NCI-H1436 (cell line): ENCODE measurements at regions not wholly inside any gene's neighbourhood (a gene's known extent, or its start where the extent isn't known, plus 50 kb on each side); places are given as distances from the start of the nearest gene placed in this dataset.

Experiments used
- DNase-seq: peaks from one replicate; lab custom pipeline; 2025; lab: John Stamatoyannopoulos, UW

GRCh38 chr1:9419369-9420041, 119.8 kb upstream of the SLC25A33 start:
- no peak for DNase-seq

DNA sequence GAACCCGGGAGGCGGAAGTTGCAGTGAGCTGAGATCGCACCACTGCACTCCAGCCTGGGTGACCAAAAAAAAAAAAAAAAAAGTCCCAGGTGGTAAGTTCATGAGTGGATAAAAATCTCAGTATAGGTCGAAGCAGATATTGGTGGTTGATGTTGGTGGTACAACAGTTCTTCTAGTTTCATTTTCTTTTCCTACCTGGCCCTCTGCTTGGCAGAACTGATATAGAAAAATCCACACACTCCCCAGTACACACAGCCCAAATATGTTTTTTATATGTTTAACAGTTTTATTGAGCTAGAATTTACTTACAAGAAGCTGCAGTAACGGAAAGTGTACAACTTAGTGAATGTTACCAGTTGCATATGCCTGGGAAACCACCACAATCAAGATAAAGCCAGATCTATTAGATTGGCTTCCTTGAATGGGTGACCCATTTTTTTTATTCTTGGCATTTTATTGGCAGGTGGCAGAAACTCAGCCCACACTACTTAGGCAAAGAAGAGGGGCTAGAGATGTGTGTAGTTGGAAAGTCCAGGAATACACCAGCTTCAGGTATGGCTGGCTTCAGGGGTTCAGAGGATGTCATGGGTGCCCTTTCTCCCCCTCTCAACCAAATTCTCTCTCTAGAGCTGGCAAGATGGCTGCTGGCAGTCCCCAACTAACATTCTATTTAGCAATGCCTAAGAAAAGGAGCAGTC, 118.3 kb upstream of the SLC25A33 start:
- no peak for DNase-seq

GRCh38 chr1:9421533-9421873, 117.8 kb upstream of the SLC25A33 start:
- no peak for DNase-seq

GRCh38 chr1:9422321-9422720, 116.9 kb upstream of the SLC25A33 start:
- no peak for DNase-seq

GRCh38 chr1:9422911-9423505, 116.3 kb upstream of the SLC25A33 start:
- DNase-seq, result no peak

GRCh38 chr1:9424261-9424660, 115.0 kb upstream of the SLC25A33 start:
- no peak for DNase-seq

DNA sequence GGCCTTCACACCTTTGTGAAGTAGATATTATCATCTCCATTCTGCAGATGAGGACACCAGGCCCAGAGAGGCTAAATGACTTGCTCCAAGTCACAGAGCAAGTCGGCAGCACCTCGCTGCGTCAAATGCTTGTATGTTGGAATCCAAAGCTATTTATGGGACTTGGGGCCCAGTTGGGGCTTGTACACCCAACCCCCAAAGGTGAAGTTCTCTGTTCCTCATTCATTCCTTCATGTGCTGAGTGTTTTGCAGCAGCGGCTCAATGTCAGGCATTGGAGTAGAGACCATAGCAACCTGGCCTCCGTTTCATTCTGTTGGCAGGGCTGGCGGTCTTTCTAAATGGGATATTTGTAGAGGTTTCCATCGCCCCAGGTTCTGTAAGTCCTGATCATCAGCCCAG, 113.4 kb upstream of the SLC25A33 start:
- DNase-seq, result no peak

DNA sequence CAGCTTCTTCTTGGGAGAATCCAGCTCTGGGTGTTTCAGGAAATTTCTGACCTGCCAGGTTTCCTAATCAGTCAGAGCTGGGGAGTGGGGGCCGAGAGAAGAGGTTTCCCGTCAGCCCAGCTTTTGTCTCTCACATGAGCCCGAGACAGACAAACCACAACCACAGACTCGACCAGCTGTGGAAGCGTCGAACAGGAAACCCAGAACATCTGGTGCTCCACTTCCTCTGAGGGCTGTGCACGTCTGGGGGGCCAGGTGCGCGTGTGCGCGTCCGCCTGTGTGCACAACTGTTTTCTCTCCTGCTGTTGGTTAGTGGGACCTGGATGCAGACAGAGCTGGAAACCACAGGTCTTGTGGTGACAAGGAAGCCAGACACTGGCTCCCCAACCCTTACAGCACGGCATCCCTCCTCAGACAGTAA, 113.0 kb upstream of the SLC25A33 start:
- no peak for DNase-seq

GRCh38 chr1:9427388-9427787, 111.9 kb upstream of the SLC25A33 start:
- no peak for DNase-seq

DNA sequence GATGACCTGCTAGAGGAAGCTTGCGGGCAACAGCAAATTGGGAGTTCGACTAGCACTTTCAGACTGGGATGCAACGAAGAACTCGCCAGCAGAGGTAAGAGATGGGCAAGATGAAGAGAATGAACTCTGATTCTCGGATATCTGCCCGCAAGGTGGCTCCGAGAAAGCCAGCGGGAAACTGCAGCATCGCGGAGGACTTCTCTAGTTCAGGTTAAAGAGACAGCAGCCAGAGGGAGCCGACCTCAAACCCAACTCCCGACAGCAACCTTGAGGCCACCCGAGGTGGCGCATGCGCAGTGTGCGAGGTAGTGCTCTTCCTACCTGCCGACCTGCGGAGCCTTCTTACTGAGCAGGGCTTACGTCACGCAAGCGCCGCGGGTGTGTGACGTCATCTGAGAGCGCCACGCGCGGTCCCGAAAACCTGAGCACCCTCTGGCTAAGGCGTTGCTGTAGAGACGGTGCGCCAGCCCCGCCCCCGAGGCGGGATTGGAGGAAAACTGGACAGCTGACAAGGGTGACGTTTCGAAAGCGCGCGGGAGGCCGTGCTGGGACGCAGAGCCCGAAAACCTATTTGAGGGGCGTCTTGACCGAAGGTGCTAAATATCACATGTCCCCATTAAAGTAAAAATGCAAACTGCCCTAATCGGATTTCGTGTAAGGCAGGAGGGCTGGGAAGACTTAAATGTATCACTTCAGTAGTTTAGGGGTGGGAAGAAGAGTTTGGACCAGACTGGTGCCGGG, 110.5 kb upstream of the SLC25A33 start:
- peak; percentile 98 for DNase-seq

GRCh38 chr1:9429342-9429711, 109.9 kb upstream of the SLC25A33 start:
- DNase-seq, result no peak

- no peak for DNase-seq
Measured at GRCh38 chr1:9434247-9435152, 104.8 kb upstream of the SLC25A33 start.

- DNase-seq, result no peak
Measured at GRCh38 chr1:9435153-9435636, 104.1 kb upstream of the SLC25A33 start.

GRCh38 chr1:9435854-9436640, 103.2 kb upstream of the SLC25A33 start:
- no peak for DNase-seq

- no peak for DNase-seq
Measured at GRCh38 chr1:9437961-9438430, 101.3 kb upstream of the SLC25A33 start.

DNA sequence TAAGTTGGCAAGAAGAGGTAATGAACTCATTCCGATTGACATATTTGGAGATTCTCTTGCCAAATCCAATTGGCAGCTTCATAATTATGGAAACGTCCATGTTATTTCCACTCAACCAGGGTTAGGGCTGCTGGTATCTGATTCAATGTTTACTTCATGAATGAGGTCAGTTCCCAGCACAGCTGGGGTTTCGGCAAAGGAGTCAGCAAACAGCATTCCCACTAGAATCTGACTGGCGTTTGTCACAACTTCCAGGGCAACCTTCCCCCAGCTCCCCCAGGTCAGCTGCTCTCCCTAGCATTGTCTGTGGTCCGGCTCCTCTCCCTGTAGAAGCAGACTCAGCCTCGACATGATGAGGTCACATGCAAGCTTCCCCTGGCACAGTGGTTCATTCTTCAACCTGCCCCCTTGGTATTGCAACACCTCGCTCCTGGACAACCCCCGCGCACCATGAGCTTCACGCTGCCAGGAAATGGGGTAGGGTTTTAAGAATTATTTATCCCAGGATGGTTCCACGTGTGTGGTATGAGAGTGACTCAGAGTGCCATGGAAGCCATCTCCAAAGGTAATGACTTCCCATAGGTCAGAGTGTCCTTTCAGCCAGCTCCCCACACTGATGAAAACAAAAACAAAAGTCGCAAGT, 100.7 kb upstream of the SLC25A33 start:
- no peak for DNase-seq

DNA sequence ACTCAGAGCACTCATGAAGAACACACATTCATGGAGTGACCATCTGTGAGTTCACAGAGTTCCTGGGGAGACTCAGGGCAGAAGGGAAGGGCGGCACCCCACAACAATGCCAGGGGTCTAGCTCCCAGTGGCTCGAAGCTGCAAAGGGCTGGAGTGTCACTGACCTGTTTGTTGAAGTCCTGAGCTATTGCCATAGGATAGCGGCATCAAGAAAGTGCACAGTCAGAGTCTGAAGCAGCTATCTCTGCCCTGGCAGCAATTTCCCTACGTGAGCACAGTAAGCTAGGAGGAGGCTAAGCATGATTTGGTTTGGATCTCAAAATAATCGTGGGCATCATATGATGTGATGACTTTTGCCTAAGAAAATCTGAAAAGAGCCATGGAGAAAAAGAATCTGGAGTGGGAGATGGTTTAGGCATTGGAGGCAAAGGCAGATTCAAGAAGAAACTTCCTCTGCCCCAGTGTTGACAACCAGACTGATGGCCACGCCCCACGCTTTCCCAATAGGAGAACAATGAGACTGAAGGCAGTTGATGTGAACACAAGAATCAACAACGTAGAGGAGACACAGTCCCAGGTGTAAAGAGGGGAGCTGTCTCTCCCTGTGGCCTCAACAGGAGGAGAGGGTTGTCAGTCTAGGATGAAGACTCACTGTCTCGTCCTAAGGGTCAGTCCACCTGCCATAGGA, 100.0 kb upstream of the SLC25A33 start:
- DNase-seq, result no peak

- DNase-seq, result no peak
Measured at GRCh38 chr1:9440261-9440660, 99.0 kb upstream of the SLC25A33 start.

- no peak for DNase-seq
Measured at GRCh38 chr1:9440763-9441194, 98.5 kb upstream of the SLC25A33 start.
